DMS 273 (cell line): ENCODE measurements at regions not wholly inside any gene's neighbourhood (a gene's known extent, or its start where the extent isn't known, plus 50 kb on each side); places are given as distances from the start of the nearest gene placed in this dataset.
A peak's percentile ranks its signal among the peaks of the same experiment; 100 is the strongest.
"Not testable (repeated sequence)": the region's sequence is repeated elsewhere in the genome, so short reads cannot be mapped to it uniquely, and the experiment has no call there.

Source experiments
- DNase-seq: peaks from one replicate; lab custom pipeline; 2025; ENCODE audit not compliant: unreplicated experiment; lab: John Stamatoyannopoulos, UW

- DNase-seq = peak; percentile 69
These were observed 103.6 kb upstream of the CHD1 start for GRCh38 chr5:99032234-99033013.

- DNase-seq = no peak
These were observed 102.2 kb upstream of the CHD1 start for GRCh38 chr5:99030906-99031440.

- DNase-seq = no peak
These were observed 100.4 kb upstream of the CHD1 start for GRCh38 chr5:99029172-99029571.

- DNase-seq = not testable (repeated sequence)
These were observed 99.4 kb upstream of the CHD1 start for GRCh38 chr5:99028170-99028569.

- no peak for DNase-seq
These were observed 96.7 kb upstream of the CHD1 start for GRCh38 chr5:99025298-99026045.

- no peak for DNase-seq
These were observed 94.5 kb upstream of the CHD1 start for GRCh38 chr5:99023330-99023729.

- DNase-seq = no peak
These were observed 93.4 kb upstream of the CHD1 start for GRCh38 chr5:99022250-99022649.

- DNase-seq = no peak
These were observed 91.9 kb upstream of the CHD1 start for GRCh38 chr5:99020698-99021048.

- peak; percentile 29 for DNase-seq
These were observed 91.2 kb upstream of the CHD1 start for GRCh38 chr5:99019812-99020697.

- no peak for DNase-seq
These were observed 90.4 kb upstream of the CHD1 start for GRCh38 chr5:99019254-99019653.

- no peak for DNase-seq
These were observed 81.5 kb upstream of the CHD1 start for GRCh38 chr5:99010294-99010693.

GRCh38 chr5:99008009-99008408 lies 79.2 kb upstream of the CHD1 start:
- not testable (repeated sequence) for DNase-seq

- DNase-seq = no peak
These were observed 76.7 kb upstream of the CHD1 start for GRCh38 chr5:99005506-99005905.

GRCh38 chr5:99004960-99005359 lies 76.2 kb upstream of the CHD1 start:
- no peak for DNase-seq

- DNase-seq = no peak
These were observed 72.1 kb upstream of the CHD1 start for GRCh38 chr5:99000876-99001275.

GRCh38 chr5:99000221-99000620 lies 71.4 kb upstream of the CHD1 start:
- no peak for DNase-seq

- no peak for DNase-seq
These were observed 70.8 kb upstream of the CHD1 start for GRCh38 chr5:98999631-99000030.

- DNase-seq = peak; percentile 16
These were observed 68.2 kb upstream of the CHD1 start for GRCh38 chr5:98997000-98997399.

- no peak for DNase-seq
These were observed 65.8 kb upstream of the CHD1 start for GRCh38 chr5:98994611-98995010.

- no peak for DNase-seq
These were observed 64.7 kb upstream of the CHD1 start for GRCh38 chr5:98993512-98993911.

- DNase-seq = no peak
These were observed 63.7 kb upstream of the CHD1 start for GRCh38 chr5:98992552-98992951.
